ENCODE measurements at regions not wholly inside any gene's neighbourhood (a gene's known extent, or its start where the extent isn't known, plus 50 kb on each side); places are given as distances from the start of the nearest gene placed in this dataset.
A peak's percentile ranks its signal among the peaks of the same experiment; 100 is the strongest.

DNA sequence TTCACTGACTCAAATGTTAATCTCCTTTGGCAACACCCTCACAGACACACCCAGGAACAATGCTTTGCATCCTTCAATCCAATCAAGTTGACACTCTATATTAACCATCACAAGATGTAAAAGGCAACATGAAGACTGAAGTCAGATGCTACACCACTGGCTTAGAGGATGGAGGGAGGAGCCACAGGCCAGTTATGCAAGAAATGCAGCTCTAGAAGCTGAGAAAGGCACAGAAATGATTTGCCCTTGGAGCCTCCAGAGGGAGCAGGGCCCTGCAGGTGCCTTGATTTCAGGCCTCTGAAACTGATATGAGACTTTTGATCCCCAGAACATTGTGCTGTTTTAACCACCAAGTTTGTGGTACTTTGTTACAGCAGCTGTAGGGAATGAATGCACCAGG is 276.3 kb downstream of the KCNS3 start:
- Histone ChIP-seq H3K9me3 (no peaks in the 10 kb centered on the region), H3K4me1 (no peaks in the 10 kb centered on the region), H3K4me3 (no peak overlapping the region), H3K27ac (no peak overlapping the region), H3K27me3 (no peaks in the 10 kb centered on the region), H3K36me3 (no peaks in the 10 kb centered on the region)
- intact Hi-C loops (cut with DNase I; ENCODE audit: low total_unique reads) = no loop called here
- no peak for DNase-seq
- TF ChIP-seq POLR2A (IDR thresholded peaks at IDR 0.05) = no peak
- TF ChIP-seq, protein P1, sequence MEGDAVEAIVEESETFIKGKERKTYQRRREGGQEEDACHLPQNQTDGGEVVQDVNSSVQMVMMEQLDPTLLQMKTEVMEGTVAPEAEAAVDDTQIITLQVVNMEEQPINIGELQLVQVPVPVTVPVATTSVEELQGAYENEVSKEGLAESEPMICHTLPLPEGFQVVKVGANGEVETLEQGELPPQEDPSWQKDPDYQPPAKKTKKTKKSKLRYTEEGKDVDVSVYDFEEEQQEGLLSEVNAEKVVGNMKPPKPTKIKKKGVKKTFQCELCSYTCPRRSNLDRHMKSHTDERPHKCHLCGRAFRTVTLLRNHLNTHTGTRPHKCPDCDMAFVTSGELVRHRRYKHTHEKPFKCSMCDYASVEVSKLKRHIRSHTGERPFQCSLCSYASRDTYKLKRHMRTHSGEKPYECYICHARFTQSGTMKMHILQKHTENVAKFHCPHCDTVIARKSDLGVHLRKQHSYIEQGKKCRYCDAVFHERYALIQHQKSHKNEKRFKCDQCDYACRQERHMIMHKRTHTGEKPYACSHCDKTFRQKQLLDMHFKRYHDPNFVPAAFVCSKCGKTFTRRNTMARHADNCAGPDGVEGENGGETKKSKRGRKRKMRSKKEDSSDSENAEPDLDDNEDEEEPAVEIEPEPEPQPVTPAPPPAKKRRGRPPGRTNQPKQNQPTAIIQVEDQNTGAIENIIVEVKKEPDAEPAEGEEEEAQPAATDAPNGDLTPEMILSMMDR (IDR thresholded peaks at IDR 0.05) = no peak

DNA sequence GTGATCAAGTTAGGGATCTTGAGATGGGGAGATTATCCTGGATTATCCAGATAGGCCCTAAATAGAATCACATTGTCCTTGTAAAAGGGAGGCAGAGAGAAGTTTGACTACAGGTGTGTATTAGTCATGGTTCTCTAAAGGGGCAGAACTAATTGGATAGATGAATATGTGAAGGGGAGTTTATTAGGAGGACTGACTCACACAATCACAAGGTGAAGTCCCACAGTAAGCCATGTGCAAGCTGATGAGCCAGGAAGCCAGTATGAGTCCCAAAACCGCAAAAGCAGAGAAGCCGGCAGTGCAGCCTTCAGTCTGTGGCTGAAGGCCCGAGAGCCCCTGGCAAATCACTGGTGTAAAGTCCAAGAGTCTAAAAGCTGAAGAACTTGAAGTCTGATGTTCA is 275.8 kb downstream of the KCNS3 start:
- no peak for TF ChIP-seq POLR2A (IDR thresholded peaks at IDR 0.05)
- DNase-seq = no peak
- H3K4me3 ChIP-seq = no peak overlapping the region
- H3K27ac ChIP-seq = no peak overlapping the region
- intact Hi-C loops (cut with DNase I; ENCODE audit: low total_unique reads) = no loop called here
- H3K27me3 ChIP-seq = no peaks in the 10 kb centered on the region
- H3K4me1 ChIP-seq = no peaks in the 10 kb centered on the region
- H3K36me3 ChIP-seq = no peaks in the 10 kb centered on the region
- H3K9me3 ChIP-seq = no peaks in the 10 kb centered on the region

DNA sequence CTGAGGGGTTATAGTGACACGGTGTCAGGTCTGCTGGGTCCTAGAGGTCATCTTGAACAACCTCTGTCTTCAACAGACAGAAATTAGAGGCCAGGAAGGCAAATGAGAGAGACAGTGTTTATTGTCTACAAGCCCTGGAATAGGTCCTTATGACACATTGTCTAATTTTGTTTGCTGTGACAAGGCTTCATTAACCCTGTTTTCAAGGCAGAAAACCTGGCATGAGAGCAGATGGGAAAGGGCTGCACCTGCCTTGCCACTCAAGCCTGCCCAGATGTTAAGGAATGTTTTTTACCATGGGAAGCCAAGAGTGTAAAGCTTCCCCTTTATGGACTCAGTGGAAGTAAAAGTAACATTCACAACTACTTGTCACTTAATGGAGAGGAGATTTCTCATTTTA is 275.3 kb downstream of the KCNS3 start:
- no peak for TF ChIP-seq POLR2A (IDR thresholded peaks at IDR 0.05)
- TF ChIP-seq, protein P1 (IDR thresholded peaks at IDR 0.05) = no peak
- DNase-seq = no peak
- Histone ChIP-seq H3K4me3 (no peak overlapping the region), H3K4me1 (no peaks in the 10 kb centered on the region), H3K27ac (no peak overlapping the region), H3K9me3 (no peaks in the 10 kb centered on the region), H3K36me3 (no peaks in the 10 kb centered on the region), H3K27me3 (no peaks in the 10 kb centered on the region)
- intact Hi-C loops (cut with DNase I; ENCODE audit: low total_unique reads) = no loop called here

DNA sequence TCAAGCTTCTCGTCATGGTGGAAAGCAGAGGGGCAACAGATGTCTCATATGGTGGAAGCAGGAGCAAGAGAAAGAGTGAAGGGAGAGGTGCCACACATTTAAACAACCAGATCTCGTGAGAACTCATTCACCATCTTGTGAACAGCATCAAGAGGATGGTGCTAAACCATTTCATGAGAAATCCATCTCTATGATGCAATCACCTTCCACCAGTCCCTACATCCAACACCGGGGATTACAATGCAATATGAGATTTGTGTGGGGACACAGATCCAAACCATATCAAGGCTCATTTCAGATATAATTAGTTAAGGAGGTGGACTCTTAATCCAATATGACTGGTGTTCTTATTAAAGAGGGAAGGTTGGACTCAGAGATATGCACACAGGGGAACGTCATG is 272.8 kb downstream of the KCNS3 start:
- H3K9me3 ChIP-seq = no peaks in the 10 kb centered on the region
- no peak overlapping the region for H3K27ac ChIP-seq
- H3K36me3 ChIP-seq = no peaks in the 10 kb centered on the region
- H3K4me1 ChIP-seq = no peaks in the 10 kb centered on the region
- H3K4me3 ChIP-seq = no peak overlapping the region
- TF ChIP-seq, protein P1 (IDR thresholded peaks at IDR 0.05) = no peak
- no peak for TF ChIP-seq POLR2A (IDR thresholded peaks at IDR 0.05)
- intact Hi-C loops (cut with DNase I; ENCODE audit: low total_unique reads) = no loop called here
- no peaks in the 10 kb centered on the region for H3K27me3 ChIP-seq
- no peak for DNase-seq

DNA sequence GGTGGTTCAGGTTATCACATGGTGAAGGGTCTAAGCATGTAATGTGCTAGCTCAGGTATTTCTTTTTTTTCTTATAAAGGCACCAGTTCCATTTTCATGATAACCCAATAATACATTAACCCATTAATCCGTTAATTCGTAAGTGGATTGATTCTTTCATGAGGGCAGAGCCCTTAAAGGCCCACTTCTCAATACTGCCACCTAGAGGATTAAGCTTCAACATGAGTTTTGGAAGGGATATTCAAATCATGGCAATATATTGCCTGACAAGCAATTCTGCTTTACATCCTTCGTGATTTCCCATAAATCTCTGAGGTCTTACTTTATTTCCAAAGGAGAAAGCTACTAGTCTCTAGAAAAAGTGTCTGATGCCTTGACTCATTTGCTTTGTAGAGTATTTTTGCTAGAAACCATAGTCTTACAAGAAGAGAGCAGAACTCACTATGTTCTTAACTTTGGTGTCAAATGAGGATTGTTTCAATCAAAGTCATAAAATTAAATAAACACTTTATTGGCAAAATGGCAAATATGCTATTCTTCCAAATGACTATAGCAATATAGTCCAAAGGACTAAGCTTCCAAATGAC is 271.3 kb downstream of the KCNS3 start:
- Histone ChIP-seq H3K27me3 (no peaks in the 10 kb centered on the region), H3K4me3 (no peak overlapping the region), H3K9me3 (no peaks in the 10 kb centered on the region), H3K27ac (no peak overlapping the region), H3K4me1 (no peaks in the 10 kb centered on the region), H3K36me3 (no peaks in the 10 kb centered on the region)
- DNase-seq = no peak
- intact Hi-C loops (cut with DNase I; ENCODE audit: low total_unique reads) = no loop called here
- TF ChIP-seq, protein P1 (IDR thresholded peaks at IDR 0.05) = peak; percentile 27 to 53 (median 44)
- no peak for TF ChIP-seq POLR2A (IDR thresholded peaks at IDR 0.05)
